GM12892 (cell line): ENCODE measurements at regions not wholly inside any gene's neighbourhood (a gene's known extent, or its start where the extent isn't known, plus 50 kb on each side); places are given as distances from the start of the nearest gene placed in this dataset.

Source experiments
- POLR2A ChIP-seq: IDR thresholded peaks from 2 replicates; pipeline ENCODE4 v1.6.1; 2011; ENCODE audit warnings: low read depth, low read length, control low read depth
- POLR2AphosphoS5 ChIP-seq: IDR thresholded peaks from 2 replicates; pipeline ENCODE4 v1.6.1; 2011; ENCODE audit warnings: low read depth, low read length, control low read depth

- TF ChIP-seq POLR2AphosphoS5, result no peak
- no peak for TF ChIP-seq POLR2A
These were observed 462.2 kb downstream of the TSHZ3 start for GRCh38 chr19:30887042-30887441.
